Natural killer cell (primary cell): ENCODE measurements at regions not wholly inside any gene's neighbourhood (a gene's known extent, or its start where the extent isn't known, plus 50 kb on each side); places are given as distances from the start of the nearest gene placed in this dataset.

ENCODE experiments used
- ATAC-seq, 3 donors: fragments of 150-1000 bp in 2 of 3; fragments of 200-7000 bp in 1 of 3; cut with Tn5 transposase; 1 replicate in 1 of 3; 2 replicates in 2 of 3; pipeline ENCODE4 v1.10.0; 2021; ENCODE audit warnings: mild to moderate bottlenecking in 2 of 3, moderate library complexity in 2 of 3
- DNase-seq, 2 donors: peaks; one replicate each; pipeline versions ENCODE4 v3.0.0 to v3.0.0-alpha.2; 2013 to 2021; ENCODE audit warnings: mixed read lengths in 1 of 2
- H3K27ac ChIP-seq: one replicate; pipeline ENCODE4 v1.5.1; 2013; ENCODE audit warnings: mild to moderate bottlenecking, low read length
- H3K27me3 ChIP-seq: one replicate; pipeline ENCODE4 v1.6.1; 2013; ENCODE audit warnings: low read length; ENCODE audit not compliant: control insufficient read depth, insufficient read depth
- H3K36me3 ChIP-seq: one replicate; pipeline ENCODE4 v1.6.1; 2013; ENCODE audit warnings: low read length; ENCODE audit not compliant: control insufficient read depth, insufficient read depth
- H3K4me1 ChIP-seq: one replicate; pipeline ENCODE4 v1.6.1; 2013; ENCODE audit warnings: low read length; ENCODE audit not compliant: control insufficient read depth, insufficient read depth
- H3K4me3 ChIP-seq: one replicate; pipeline ENCODE4 v1.5.1; 2013; ENCODE audit warnings: low read length
- H3K9me3 ChIP-seq: one replicate; pipeline ENCODE4 v1.6.1; 2013; ENCODE audit warnings: low read length; ENCODE audit not compliant: control insufficient read depth, insufficient read depth
- H3K27ac Mint-ChIP-seq, 2 donors: one replicate each; pipeline ENCODE4 v1.8.0; 2022; ENCODE audit warnings: mild to moderate bottlenecking in 2 of 2, mixed read lengths in 2 of 2, moderate library complexity in 1 of 2
- H3K27me3 Mint-ChIP-seq, 2 donors: one replicate each; pipeline ENCODE4 v1.8.0; 2022; ENCODE audit warnings: low read depth in 2 of 2, mixed read lengths in 2 of 2
- H3K36me3 Mint-ChIP-seq: one replicate; pipeline ENCODE4 v1.8.0; 2022; ENCODE audit warnings: mixed read lengths
- H3K4me1 Mint-ChIP-seq, 2 donors: one replicate each; pipeline ENCODE4 v1.8.0; 2022; ENCODE audit warnings: mixed read lengths in 2 of 2
- H3K4me3 Mint-ChIP-seq: one replicate; pipeline ENCODE4 v1.8.0; 2022; ENCODE audit warnings: mild to moderate bottlenecking, moderate library complexity, mixed read lengths
- H3K9me3 Mint-ChIP-seq, 2 donors: one replicate each; pipeline ENCODE4 v1.8.0; 2022; ENCODE audit warnings: mixed read lengths in 2 of 2
- CTCF ChIP-seq: fragments of 200-600 bp; IDR thresholded peaks from one replicate; pipeline ENCODE4 v1.8.0; 2022; ENCODE audit warnings: antibody characterized with exemption
- WGBS: methylation state at CpG from one replicate; pipeline ENCODE4 v1.1.7; 2013; ENCODE audit warnings: missing lambda C conversion rate; ENCODE audit not compliant: insufficient coverage; 5-methylcytosine and 5-hydroxymethylcytosine counted together
- intact Hi-C: fragments of 100-400 bp; cut with micrococcal nuclease; formaldehyde crosslinking; loops from one replicate; pipeline ENCODE4 v1.14.2; 2022

DNA sequence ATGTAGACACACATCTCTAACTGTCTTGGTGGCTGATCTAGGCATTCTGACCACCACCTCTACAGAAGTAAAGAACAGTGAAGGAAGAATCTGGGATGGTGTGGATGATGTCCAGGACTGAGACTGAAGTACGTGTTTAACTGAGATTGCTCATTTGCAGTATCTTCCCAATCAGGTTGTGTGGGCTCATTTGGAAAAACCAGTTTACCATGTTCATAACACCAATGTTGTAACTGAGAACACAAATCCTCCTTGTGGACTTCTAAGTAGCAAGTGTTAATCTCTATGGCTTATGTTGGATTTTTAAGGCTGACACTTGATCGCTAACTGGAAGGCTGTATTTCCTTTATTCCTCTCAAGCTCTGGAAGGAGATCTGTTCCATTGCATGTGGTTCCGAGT, 144.7 kb downstream of the ZNF518B start:
- TF ChIP-seq CTCF: no peak
- Histone ChIP-seq H3K4me3 (no peak overlapping the region), H3K4me1 (no peaks in the 10 kb centered on the region), H3K27ac (no peak overlapping the region), H3K9me3 (no peaks in the 10 kb centered on the region), H3K27me3 (no peaks in the 10 kb centered on the region), H3K36me3 (no peaks in the 10 kb centered on the region)
- Mint-ChIP-seq H3K36me3 (no peaks in the 10 kb centered on the region), H3K4me3 (no peak overlapping the region), H3K27me3 (peaks cover 6 to 22% of the 10 kb centered on the region in 2 donors), H3K9me3 (no peaks in the 10 kb centered on the region), H3K4me1 (no peaks in the 10 kb centered on the region), H3K27ac (no peak overlapping the region)
- no peak for DNase-seq
- no peak for ATAC-seq
- 86% methylated on average over 3 of the region's 3 CpGs for WGBS
- intact Hi-C loops: no loop called here

DNA sequence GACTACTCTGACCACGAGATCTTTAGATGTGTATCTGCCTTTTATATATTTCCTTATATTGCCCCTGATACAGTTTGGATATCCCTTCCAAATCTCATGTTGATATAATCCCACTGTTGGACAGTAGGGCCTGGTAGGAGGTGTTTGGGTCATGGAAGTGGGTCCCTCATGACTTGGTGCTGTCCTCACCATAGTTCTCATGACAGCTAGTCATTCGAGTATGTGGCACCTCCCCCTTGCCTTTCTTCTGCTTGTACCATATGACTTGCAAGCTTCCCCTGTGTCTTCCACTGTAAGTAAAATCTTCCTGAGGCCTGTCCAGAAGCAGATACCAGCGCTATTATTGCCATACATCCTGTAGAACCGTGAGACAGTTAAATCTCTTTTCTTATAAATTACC, 145.3 kb downstream of the ZNF518B start:
- 65% methylated on average over 4 of the region's 4 CpGs for WGBS
- Mint-ChIP-seq H3K36me3 (no peaks in the 10 kb centered on the region), H3K4me1 (no peaks in the 10 kb centered on the region), H3K9me3 (no peaks in the 10 kb centered on the region), H3K27ac (no peak overlapping the region), H3K27me3 (peaks cover 6 to 22% of the 10 kb centered on the region in 2 donors), H3K4me3 (no peak overlapping the region)
- Histone ChIP-seq H3K27ac (no peak overlapping the region), H3K36me3 (no peaks in the 10 kb centered on the region), H3K9me3 (no peaks in the 10 kb centered on the region), H3K4me1 (no peaks in the 10 kb centered on the region), H3K4me3 (no peak overlapping the region), H3K27me3 (no peaks in the 10 kb centered on the region)
- TF ChIP-seq CTCF: no peak
- no peak for DNase-seq
- ATAC-seq: no peak
- intact Hi-C loops: no loop called here

- H3K36me3 Mint-ChIP-seq: no peaks in the 10 kb centered on the region
- no peak for ATAC-seq
- TF ChIP-seq CTCF: no peak
- no peak overlapping the region for H3K27ac ChIP-seq
- no peaks in the 10 kb centered on the region for H3K9me3 Mint-ChIP-seq
- H3K4me1 ChIP-seq: no peaks in the 10 kb centered on the region
- intact Hi-C loops: no loop called here
- no peaks in the 10 kb centered on the region for H3K4me1 Mint-ChIP-seq
- H3K4me3 Mint-ChIP-seq: no peak overlapping the region
- H3K9me3 ChIP-seq: no peaks in the 10 kb centered on the region
- no peak overlapping the region for H3K4me3 ChIP-seq
- H3K27ac Mint-ChIP-seq: no peak overlapping the region
- no peaks in the 10 kb centered on the region for H3K27me3 ChIP-seq
- no peaks in the 10 kb centered on the region for H3K36me3 ChIP-seq
- H3K27me3 Mint-ChIP-seq: peaks cover 12 to 56% of the 10 kb centered on the region in 2 donors
- DNase-seq: no peak
These were observed 151.4 kb downstream of the ZNF518B start for GRCh38 chr4:10305816-10306215.

GRCh38 chr4:10303291-10303690, 153.9 kb downstream of the ZNF518B start:
- Histone ChIP-seq H3K4me1 (no peaks in the 10 kb centered on the region), H3K27ac (no peak overlapping the region), H3K4me3 (no peak overlapping the region), H3K9me3 (no peaks in the 10 kb centered on the region), H3K36me3 (no peaks in the 10 kb centered on the region), H3K27me3 (no peaks in the 10 kb centered on the region)
- WGBS: 92% methylated on average over 4 of the region's 4 CpGs
- Mint-ChIP-seq H3K9me3 (no peaks in the 10 kb centered on the region), H3K4me3 (no peak overlapping the region), H3K36me3 (no peaks in the 10 kb centered on the region), H3K27ac (no peak overlapping the region), H3K4me1 (no peaks in the 10 kb centered on the region), H3K27me3 (peaks cover 7 to 46% of the 10 kb centered on the region in 2 donors)
- TF ChIP-seq CTCF: no peak
- no peak for ATAC-seq
- no peak for DNase-seq
- intact Hi-C loops: no loop called here
